ENCODE measurements at regions not wholly inside any gene's neighbourhood (a gene's known extent, or its start where the extent isn't known, plus 50 kb on each side); places are given as distances from the start of the nearest gene placed in this dataset.
"Not testable (repeated sequence)": the region's sequence is repeated elsewhere in the genome, so short reads cannot be mapped to it uniquely, and the experiment has no call there.

DNA sequence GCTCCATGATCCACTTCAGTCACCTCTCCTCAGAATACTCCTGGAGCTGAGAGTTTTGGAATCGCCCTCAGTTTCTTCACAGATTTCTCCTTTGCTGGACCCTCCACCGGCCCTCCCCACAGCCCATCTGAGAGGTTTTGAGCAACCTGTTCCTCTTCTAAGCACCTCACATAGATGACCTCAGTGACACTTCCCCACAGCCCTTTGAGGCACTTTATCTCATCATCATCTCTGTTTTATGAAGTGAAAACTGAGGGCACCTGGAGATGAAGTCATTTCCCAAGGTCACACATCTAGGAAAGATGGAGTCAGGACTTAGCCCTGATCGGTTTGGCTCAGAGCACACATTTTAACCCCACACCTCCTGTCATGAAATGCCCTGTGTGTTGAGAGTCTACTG lies 76.8 kb upstream of the ZNF281 start:
- Histone ChIP-seq H3K27me3 (ENCODE audit: insufficient read depth) (no peaks in the 10 kb centered on the region), H3K27ac (ENCODE audit: low read depth) (no peak overlapping the region), H3K9me2 (ENCODE audit: insufficient read depth) (no peaks in the 10 kb centered on the region), H3K4me1 (ENCODE audit: insufficient read depth) (peaks cover 12% of the 10 kb centered on the region), H2AFZ (no peak overlapping the region), H3K79me2 (replicated peaks; ENCODE audit: insufficient read depth) (no peaks in the 10 kb centered on the region), H3K4me3 (no peak overlapping the region), H3K4me2 (no peak overlapping the region), H3K36me3 (ENCODE audit: insufficient read depth) (no peaks in the 10 kb centered on the region), H3F3A (replicated peaks; ENCODE audit: low read depth) (peaks cover 12% of the 10 kb centered on the region; the same call in 1 of the 2 replicates), H4K20me1 (replicated peaks; ENCODE audit: insufficient read depth) (no peaks in the 10 kb centered on the region)
- H3K36me3 Mint-ChIP-seq (ENCODE audit: low read depth), result no peaks in the 10 kb centered on the region
- TF ChIP-seq JUNB (IDR thresholded peaks at IDR 0.05; ENCODE audit: unreplicated experiment) (no peak), EZH2 (IDR thresholded peaks at IDR 0.05; ENCODE audit: low read depth, unreplicated experiment) (no peak), ZNF331 (CRISPR knock-in tag; IDR thresholded peaks at IDR 0.05; ENCODE audit: low read depth) (no peak), POLR2AphosphoS5 (IDR thresholded peaks at IDR 0.05; ENCODE audit: low read depth) (no peak), NANOG (IDR thresholded peaks at IDR 0.05; ENCODE audit: borderline replicate concordance) (no peak), EZH2phosphoT487 (IDR thresholded peaks at IDR 0.05; ENCODE audit: unreplicated experiment) (no peak)
- TF ChIP-seq, protein P1, sequence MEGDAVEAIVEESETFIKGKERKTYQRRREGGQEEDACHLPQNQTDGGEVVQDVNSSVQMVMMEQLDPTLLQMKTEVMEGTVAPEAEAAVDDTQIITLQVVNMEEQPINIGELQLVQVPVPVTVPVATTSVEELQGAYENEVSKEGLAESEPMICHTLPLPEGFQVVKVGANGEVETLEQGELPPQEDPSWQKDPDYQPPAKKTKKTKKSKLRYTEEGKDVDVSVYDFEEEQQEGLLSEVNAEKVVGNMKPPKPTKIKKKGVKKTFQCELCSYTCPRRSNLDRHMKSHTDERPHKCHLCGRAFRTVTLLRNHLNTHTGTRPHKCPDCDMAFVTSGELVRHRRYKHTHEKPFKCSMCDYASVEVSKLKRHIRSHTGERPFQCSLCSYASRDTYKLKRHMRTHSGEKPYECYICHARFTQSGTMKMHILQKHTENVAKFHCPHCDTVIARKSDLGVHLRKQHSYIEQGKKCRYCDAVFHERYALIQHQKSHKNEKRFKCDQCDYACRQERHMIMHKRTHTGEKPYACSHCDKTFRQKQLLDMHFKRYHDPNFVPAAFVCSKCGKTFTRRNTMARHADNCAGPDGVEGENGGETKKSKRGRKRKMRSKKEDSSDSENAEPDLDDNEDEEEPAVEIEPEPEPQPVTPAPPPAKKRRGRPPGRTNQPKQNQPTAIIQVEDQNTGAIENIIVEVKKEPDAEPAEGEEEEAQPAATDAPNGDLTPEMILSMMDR (conservative IDR thresholded peaks at IDR 0.05; ENCODE audit: low read depth in 2 of 2), result no peak
- TF ChIP-seq, protein P2, sequence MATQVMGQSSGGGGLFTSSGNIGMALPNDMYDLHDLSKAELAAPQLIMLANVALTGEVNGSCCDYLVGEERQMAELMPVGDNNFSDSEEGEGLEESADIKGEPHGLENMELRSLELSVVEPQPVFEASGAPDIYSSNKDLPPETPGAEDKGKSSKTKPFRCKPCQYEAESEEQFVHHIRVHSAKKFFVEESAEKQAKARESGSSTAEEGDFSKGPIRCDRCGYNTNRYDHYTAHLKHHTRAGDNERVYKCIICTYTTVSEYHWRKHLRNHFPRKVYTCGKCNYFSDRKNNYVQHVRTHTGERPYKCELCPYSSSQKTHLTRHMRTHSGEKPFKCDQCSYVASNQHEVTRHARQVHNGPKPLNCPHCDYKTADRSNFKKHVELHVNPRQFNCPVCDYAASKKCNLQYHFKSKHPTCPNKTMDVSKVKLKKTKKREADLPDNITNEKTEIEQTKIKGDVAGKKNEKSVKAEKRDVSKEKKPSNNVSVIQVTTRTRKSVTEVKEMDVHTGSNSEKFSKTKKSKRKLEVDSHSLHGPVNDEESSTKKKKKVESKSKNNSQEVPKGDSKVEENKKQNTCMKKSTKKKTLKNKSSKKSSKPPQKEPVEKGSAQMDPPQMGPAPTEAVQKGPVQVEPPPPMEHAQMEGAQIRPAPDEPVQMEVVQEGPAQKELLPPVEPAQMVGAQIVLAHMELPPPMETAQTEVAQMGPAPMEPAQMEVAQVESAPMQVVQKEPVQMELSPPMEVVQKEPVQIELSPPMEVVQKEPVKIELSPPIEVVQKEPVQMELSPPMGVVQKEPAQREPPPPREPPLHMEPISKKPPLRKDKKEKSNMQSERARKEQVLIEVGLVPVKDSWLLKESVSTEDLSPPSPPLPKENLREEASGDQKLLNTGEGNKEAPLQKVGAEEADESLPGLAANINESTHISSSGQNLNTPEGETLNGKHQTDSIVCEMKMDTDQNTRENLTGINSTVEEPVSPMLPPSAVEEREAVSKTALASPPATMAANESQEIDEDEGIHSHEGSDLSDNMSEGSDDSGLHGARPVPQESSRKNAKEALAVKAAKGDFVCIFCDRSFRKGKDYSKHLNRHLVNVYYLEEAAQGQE (IDR thresholded peaks at IDR 0.05; ENCODE audit: unreplicated experiment), result no peak
- TF ChIP-seq, protein P3, sequence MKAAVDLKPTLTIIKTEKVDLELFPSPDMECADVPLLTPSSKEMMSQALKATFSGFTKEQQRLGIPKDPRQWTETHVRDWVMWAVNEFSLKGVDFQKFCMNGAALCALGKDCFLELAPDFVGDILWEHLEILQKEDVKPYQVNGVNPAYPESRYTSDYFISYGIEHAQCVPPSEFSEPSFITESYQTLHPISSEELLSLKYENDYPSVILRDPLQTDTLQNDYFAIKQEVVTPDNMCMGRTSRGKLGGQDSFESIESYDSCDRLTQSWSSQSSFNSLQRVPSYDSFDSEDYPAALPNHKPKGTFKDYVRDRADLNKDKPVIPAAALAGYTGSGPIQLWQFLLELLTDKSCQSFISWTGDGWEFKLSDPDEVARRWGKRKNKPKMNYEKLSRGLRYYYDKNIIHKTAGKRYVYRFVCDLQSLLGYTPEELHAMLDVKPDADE (IDR thresholded peaks at IDR 0.05), result no peak
- TF ChIP-seq, protein P4, sequence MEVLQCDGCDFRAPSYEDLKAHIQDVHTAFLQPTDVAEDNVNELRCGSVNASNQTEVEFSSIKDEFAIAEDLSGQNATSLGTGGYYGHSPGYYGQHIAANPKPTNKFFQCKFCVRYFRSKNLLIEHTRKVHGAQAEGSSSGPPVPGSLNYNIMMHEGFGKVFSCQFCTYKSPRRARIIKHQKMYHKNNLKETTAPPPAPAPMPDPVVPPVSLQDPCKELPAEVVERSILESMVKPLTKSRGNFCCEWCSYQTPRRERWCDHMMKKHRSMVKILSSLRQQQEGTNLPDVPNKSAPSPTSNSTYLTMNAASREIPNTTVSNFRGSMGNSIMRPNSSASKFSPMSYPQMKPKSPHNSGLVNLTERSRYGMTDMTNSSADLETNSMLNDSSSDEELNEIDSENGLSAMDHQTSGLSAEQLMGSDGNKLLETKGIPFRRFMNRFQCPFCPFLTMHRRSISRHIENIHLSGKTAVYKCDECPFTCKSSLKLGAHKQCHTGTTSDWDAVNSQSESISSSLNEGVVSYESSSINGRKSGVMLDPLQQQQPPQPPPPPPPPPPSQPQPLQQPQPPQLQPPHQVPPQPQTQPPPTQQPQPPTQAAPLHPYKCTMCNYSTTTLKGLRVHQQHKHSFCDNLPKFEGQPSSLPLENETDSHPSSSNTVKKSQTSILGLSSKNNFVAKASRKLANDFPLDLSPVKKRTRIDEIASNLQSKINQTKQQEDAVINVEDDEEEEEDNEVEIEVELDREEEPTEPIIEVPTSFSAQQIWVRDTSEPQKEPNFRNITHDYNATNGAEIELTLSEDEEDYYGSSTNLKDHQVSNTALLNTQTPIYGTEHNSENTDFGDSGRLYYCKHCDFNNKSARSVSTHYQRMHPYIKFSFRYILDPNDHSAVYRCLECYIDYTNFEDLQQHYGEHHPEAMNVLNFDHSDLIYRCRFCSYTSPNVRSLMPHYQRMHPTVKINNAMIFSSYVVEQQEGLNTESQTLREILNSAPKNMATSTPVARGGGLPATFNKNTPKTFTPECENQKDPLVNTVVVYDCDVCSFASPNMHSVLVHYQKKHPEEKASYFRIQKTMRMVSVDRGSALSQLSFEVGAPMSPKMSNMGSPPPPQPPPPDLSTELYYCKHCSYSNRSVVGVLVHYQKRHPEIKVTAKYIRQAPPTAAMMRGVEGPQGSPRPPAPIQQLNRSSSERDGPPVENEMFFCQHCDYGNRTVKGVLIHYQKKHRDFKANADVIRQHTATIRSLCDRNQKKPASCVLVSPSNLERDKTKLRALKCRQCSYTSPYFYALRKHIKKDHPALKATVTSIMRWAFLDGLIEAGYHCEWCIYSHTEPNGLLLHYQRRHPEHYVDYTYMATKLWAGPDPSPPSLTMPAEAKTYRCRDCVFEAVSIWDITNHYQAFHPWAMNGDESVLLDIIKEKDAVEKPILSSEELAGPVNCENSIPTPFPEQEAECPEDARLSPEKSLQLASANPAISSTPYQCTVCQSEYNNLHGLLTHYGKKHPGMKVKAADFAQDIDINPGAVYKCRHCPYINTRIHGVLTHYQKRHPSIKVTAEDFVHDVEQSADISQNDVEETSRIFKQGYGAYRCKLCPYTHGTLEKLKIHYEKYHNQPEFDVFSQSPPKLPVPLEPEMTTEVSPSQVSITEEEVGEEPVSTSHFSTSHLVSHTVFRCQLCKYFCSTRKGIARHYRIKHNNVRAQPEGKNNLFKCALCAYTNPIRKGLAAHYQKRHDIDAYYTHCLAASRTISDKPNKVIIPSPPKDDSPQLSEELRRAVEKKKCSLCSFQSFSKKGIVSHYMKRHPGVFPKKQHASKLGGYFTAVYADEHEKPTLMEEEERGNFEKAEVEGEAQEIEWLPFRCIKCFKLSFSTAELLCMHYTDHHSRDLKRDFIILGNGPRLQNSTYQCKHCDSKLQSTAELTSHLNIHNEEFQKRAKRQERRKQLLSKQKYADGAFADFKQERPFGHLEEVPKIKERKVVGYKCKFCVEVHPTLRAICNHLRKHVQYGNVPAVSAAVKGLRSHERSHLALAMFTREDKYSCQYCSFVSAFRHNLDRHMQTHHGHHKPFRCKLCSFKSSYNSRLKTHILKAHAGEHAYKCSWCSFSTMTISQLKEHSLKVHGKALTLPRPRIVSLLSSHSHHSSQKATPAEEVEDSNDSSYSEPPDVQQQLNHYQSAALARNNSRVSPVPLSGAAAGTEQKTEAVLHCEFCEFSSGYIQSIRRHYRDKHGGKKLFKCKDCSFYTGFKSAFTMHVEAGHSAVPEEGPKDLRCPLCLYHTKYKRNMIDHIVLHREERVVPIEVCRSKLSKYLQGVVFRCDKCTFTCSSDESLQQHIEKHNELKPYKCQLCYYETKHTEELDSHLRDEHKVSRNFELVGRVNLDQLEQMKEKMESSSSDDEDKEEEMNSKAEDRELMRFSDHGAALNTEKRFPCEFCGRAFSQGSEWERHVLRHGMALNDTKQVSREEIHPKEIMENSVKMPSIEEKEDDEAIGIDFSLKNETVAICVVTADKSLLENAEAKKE (CRISPR knock-in tag; IDR thresholded peaks at IDR 0.05), result no peak
- H3K4me1 Mint-ChIP-seq, result peaks cover 19% of the 10 kb centered on the region
- peaks cover 4% of the 10 kb centered on the region for H3K27me3 Mint-ChIP-seq (ENCODE audit: insufficient read depth, low read depth, poor library complexity)
- H3K9me3 Mint-ChIP-seq, result no peaks in the 10 kb centered on the region
- no peak for ATAC-seq
- no peak overlapping the region for H3K27ac Mint-ChIP-seq
- DNase-seq (ENCODE audit: low spot score), result no peak
- no peak overlapping the region for H3K4me3 Mint-ChIP-seq

DNA sequence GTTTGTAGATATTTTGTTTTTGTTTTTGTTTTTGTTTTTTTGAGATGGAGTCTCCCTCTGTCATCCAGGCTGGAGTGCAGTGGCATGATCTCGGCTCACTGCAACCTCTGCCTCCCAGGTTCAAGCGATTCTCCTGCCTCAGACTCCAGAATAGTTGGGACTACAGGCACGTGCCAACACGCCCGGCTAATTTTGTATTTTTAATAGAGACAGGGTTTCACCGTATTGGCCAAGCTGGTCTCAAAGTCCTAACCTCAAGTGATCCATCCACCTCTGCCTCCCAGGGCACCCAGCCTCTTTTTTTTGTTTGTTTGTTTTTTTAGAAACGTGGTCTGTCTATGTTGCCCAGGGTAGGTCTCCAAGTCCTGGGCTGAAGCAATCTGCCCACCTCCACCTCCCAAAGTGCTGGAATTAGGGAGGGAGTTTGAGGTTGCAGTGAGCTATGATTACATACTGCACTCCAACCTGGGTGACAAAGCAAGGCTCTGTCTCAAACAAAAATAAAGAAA lies 74.7 kb upstream of the ZNF281 start:
- H3F3A ChIP-seq (replicated peaks; ENCODE audit: low read depth), result peaks cover 10% of the 10 kb centered on the region; the same call in 1 of the 2 replicates
- not testable (repeated sequence) for H3K79me2 ChIP-seq (replicated peaks; ENCODE audit: insufficient read depth); H3K4me3 Mint-ChIP-seq; H3K9me3 Mint-ChIP-seq; H3K4me3 ChIP-seq; H3K36me3 Mint-ChIP-seq (ENCODE audit: low read depth); H3K4me2 ChIP-seq; H3K27ac ChIP-seq (ENCODE audit: low read depth); H3K27ac Mint-ChIP-seq; H3K36me3 ChIP-seq (ENCODE audit: insufficient read depth); DNase-seq (ENCODE audit: low spot score); H3K27me3 ChIP-seq (ENCODE audit: insufficient read depth); H4K20me1 ChIP-seq (replicated peaks; ENCODE audit: insufficient read depth); H3K9me2 ChIP-seq (ENCODE audit: insufficient read depth); ATAC-seq; H2AFZ ChIP-seq; H3K27me3 Mint-ChIP-seq (ENCODE audit: insufficient read depth, low read depth, poor library complexity)
- peaks cover 12% of the 10 kb centered on the region for H3K4me1 ChIP-seq (ENCODE audit: insufficient read depth)
- H3K4me1 Mint-ChIP-seq, result peaks cover 19% of the 10 kb centered on the region

Measured in GM23338 (cell line).